ENCODE measurements at regions not wholly inside any gene's neighbourhood (a gene's known extent, or its start where the extent isn't known, plus 50 kb on each side); places are given as distances from the start of the nearest gene placed in this dataset.

DNA sequence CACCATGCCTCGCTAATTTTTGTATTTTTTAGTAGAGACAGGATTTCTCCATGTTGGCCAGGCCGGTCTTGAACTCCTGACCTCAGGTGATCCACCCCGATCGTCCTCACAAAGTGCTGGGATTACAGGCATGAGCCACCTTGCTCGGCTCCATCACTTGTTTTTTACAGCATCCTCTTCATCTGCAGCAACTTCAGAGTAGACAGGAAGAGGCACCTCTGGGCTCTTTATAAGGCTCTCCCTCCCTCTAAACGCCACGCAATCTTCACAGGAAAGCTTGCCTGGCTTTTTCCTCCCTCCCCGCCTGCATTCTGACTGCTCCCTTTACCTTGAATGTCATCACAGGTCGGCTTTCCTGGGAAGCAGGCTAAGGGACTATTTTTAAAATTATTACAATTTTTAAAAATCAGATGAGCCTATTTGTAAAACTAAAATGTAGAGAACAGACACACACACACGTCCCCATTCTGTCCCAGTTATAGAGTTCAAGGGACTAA lies 111.5 kb upstream of the LDB2 start:
- TF ChIP-seq CTCF (conservative IDR thresholded peaks at IDR 0.05 in 1 of 2, IDR thresholded peaks at IDR 0.05 in 1 of 2; ENCODE audit: low read depth in 1 of 2, low read length in 2 of 2), result no peak
- no peak for TF ChIP-seq EZH2 (IDR thresholded peaks at IDR 0.05; ENCODE audit: low read length, missing control alignments)
